DOHH2 (cell line): ENCODE measurements at regions not wholly inside any gene's neighbourhood (a gene's known extent, or its start where the extent isn't known, plus 50 kb on each side); places are given as distances from the start of the nearest gene placed in this dataset.

Source experiments
- H3F3A ChIP-seq: fragments of 200-600 bp; sonication (generic), shearing (Covaris generic); 2 replicates; pipeline ENCODE4 v1.6.0; 2016; ENCODE audit warnings: antibody characterized with exemption, mild to moderate bottlenecking; ENCODE audit not compliant: control insufficient read depth, insufficient read depth
- H3K27ac ChIP-seq: fragments of 200-600 bp; sonication (generic); 2 replicates; pipeline ENCODE4 v1.5.1; 2014; ENCODE audit warnings: low read depth, mild to moderate bottlenecking, low read length, moderate library complexity
- H3K27me3 ChIP-seq: fragments of 200-600 bp; sonication (generic); 2 replicates; pipeline ENCODE4 v1.6.1; 2014; ENCODE audit warnings: mild to moderate bottlenecking, low read length, mixed read lengths; ENCODE audit not compliant: control insufficient read depth
- H3K36me3 ChIP-seq: fragments of 200-600 bp; sonication (generic); 2 replicates; pipeline ENCODE4 v1.6.1; 2014; ENCODE audit warnings: mild to moderate bottlenecking, low read length, moderate library complexity, mixed read lengths; ENCODE audit not compliant: control insufficient read depth
- H3K4me1 ChIP-seq: fragments of 200-600 bp; sonication (generic); 2 replicates; pipeline ENCODE4 v1.6.1; 2014; ENCODE audit warnings: mild to moderate bottlenecking, low read length, mixed read lengths; ENCODE audit not compliant: control insufficient read depth
- H3K4me2 ChIP-seq: fragments of 200-600 bp; sonication (generic); 2 replicates; pipeline ENCODE4 v1.6.0; 2014; ENCODE audit warnings: mild to moderate bottlenecking, low read length, moderate library complexity
- H3K4me3 ChIP-seq: fragments of 200-600 bp; sonication (generic); 2 replicates; pipeline ENCODE4 v1.5.1; 2014; ENCODE audit warnings: mild to moderate bottlenecking, low read length, mixed read lengths
- H3K79me2 ChIP-seq: fragments of 200-600 bp; sonication (generic); 2 replicates; pipeline ENCODE4 v1.6.1; 2014; ENCODE audit warnings: mild to moderate bottlenecking, low read length, mixed read lengths; ENCODE audit not compliant: control insufficient read depth
- H3K9me2 ChIP-seq: fragments of 200-600 bp; sonication (generic); replicated peaks from 2 replicates; pipeline ENCODE4 v1.6.1; 2014; ENCODE audit warnings: mild to moderate bottlenecking, low read length, mixed read lengths; ENCODE audit not compliant: control insufficient read depth
- H3K9me3 ChIP-seq: fragments of 200-600 bp; sonication (generic); 2 replicates; pipeline ENCODE4 v1.6.1; 2014; ENCODE audit warnings: antibody characterized with exemption, low read length, mixed read lengths; ENCODE audit not compliant: control insufficient read depth, insufficient read depth
- H4K20me1 ChIP-seq: fragments of 200-600 bp; sonication (generic); 2 replicates; pipeline ENCODE4 v1.6.0; 2014; ENCODE audit warnings: low read depth, mild to moderate bottlenecking, antibody characterized with exemption, low read length, moderate library complexity; ENCODE audit not compliant: control insufficient read depth, insufficient read depth
- CTCF ChIP-seq: fragments of 200-600 bp; sonication (generic); IDR thresholded peaks from one replicate; pipeline ENCODE4 v1.5.1; 2014; ENCODE audit warnings: antibody characterized with exemption, mild to moderate bottlenecking, low read depth, low read length; ENCODE audit not compliant: poor library complexity, severe bottlenecking
- EZH2phosphoT487 ChIP-seq: fragments of 200-600 bp; sonication (generic); IDR thresholded peaks from 2 replicates; pipeline ENCODE4 v1.6.1; 2017; ENCODE audit warnings: borderline replicate concordance, mild to moderate bottlenecking, antibody characterized with exemption, low read length, moderate library complexity, mixed read lengths

- H3F3A ChIP-seq: no peaks in the 10 kb centered on the region
- no peaks in the 10 kb centered on the region for H3K4me1 ChIP-seq
- H3K79me2 ChIP-seq: no peaks in the 10 kb centered on the region
- H3K4me3 ChIP-seq: no peak overlapping the region
- no peaks in the 10 kb centered on the region for H3K9me3 ChIP-seq
- H3K4me2 ChIP-seq: no peak overlapping the region
- H4K20me1 ChIP-seq: no peaks in the 10 kb centered on the region
- no peaks in the 10 kb centered on the region for H3K27me3 ChIP-seq
- H3K27ac ChIP-seq: no peak overlapping the region
- no peak for TF ChIP-seq CTCF
- TF ChIP-seq EZH2phosphoT487: no peak
- H3K9me2 ChIP-seq: no peaks in the 10 kb centered on the region
- H3K36me3 ChIP-seq: no peaks in the 10 kb centered on the region
Measured at GRCh38 chr13:73273745-73274144, 214.9 kb downstream of the KLF5 start.

GRCh38 chr13:73273276-73273675 is 214.5 kb downstream of the KLF5 start:
- Histone ChIP-seq H3K27me3 (no peaks in the 10 kb centered on the region), H3K4me1 (no peaks in the 10 kb centered on the region), H3K9me2 (no peaks in the 10 kb centered on the region), H3K9me3 (no peaks in the 10 kb centered on the region), H3F3A (no peaks in the 10 kb centered on the region), H4K20me1 (no peaks in the 10 kb centered on the region), H3K79me2 (no peaks in the 10 kb centered on the region), H3K36me3 (no peaks in the 10 kb centered on the region), H3K27ac (no peak overlapping the region), H3K4me3 (no peak overlapping the region), H3K4me2 (no peak overlapping the region)
- TF ChIP-seq CTCF (no peak), EZH2phosphoT487 (no peak)

- no peak overlapping the region for H3K27ac ChIP-seq
- no peak for TF ChIP-seq CTCF
- TF ChIP-seq EZH2phosphoT487: no peak
Measured at GRCh38 chr13:73272831-73273230, 214.0 kb downstream of the KLF5 start.

GRCh38 chr13:73268306-73268705 is 209.5 kb downstream of the KLF5 start:
- TF ChIP-seq EZH2phosphoT487: no peak
- TF ChIP-seq CTCF: no peak
- H3F3A ChIP-seq: no peaks in the 10 kb centered on the region
- H3K36me3 ChIP-seq: no peaks in the 10 kb centered on the region
- H3K4me3 ChIP-seq: no peak overlapping the region
- no peaks in the 10 kb centered on the region for H3K4me1 ChIP-seq
- no peaks in the 10 kb centered on the region for H3K79me2 ChIP-seq
- no peaks in the 10 kb centered on the region for H3K27me3 ChIP-seq
- no peak overlapping the region for H3K27ac ChIP-seq
- no peaks in the 10 kb centered on the region for H3K9me2 ChIP-seq
- H3K4me2 ChIP-seq: no peak overlapping the region
- no peaks in the 10 kb centered on the region for H3K9me3 ChIP-seq
- no peaks in the 10 kb centered on the region for H4K20me1 ChIP-seq

More at GRCh38 chr13:73272831-73273230, 214.0 kb downstream of the KLF5 start:
- Histone ChIP-seq H4K20me1 (no peaks in the 10 kb centered on the region), H3K9me2 (no peaks in the 10 kb centered on the region), H3K4me1 (no peaks in the 10 kb centered on the region), H3K9me3 (no peaks in the 10 kb centered on the region), H3K4me2 (no peak overlapping the region), H3F3A (no peaks in the 10 kb centered on the region), H3K79me2 (no peaks in the 10 kb centered on the region), H3K36me3 (no peaks in the 10 kb centered on the region), H3K4me3 (no peak overlapping the region), H3K27me3 (no peaks in the 10 kb centered on the region)
